ENCODE measurements at regions not wholly inside any gene's neighbourhood (a gene's known extent, or its start where the extent isn't known, plus 50 kb on each side); places are given as distances from the start of the nearest gene placed in this dataset.
A peak's percentile ranks its signal among the peaks of the same experiment; 100 is the strongest.

DNA sequence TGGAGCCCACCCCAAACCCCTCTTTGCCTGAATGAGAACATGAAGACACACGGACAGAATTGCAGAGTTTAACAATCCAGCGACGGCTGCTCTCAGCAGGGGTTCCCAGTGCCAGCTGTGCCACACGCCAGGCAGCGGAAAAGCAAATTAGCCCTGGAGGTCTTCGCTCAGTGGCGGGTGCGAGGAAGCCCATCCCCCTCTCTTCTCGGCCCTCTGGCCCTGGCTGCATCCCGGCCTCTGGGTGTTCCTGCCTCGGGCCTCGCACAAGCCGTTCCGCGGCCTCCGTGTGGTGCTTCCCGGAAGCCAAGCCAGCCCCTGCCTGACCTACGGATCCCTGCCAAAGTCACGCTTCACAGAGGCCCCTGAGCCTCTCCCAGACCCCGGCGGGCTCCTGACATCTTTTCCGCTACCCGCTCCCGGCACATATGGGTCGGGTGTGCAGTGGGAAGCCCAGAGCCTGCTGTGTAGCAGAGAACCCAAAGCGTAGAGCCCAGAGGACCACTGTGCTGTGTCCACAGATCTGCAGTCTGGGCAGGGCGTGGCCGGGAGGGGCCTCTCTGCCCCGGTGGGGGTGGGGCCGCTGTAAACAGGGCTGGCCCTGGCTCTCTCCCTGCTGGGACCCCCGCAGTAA lies 70.7 kb upstream of the GALNT9 start (continued):
- TF ChIP-seq, protein P1, sequence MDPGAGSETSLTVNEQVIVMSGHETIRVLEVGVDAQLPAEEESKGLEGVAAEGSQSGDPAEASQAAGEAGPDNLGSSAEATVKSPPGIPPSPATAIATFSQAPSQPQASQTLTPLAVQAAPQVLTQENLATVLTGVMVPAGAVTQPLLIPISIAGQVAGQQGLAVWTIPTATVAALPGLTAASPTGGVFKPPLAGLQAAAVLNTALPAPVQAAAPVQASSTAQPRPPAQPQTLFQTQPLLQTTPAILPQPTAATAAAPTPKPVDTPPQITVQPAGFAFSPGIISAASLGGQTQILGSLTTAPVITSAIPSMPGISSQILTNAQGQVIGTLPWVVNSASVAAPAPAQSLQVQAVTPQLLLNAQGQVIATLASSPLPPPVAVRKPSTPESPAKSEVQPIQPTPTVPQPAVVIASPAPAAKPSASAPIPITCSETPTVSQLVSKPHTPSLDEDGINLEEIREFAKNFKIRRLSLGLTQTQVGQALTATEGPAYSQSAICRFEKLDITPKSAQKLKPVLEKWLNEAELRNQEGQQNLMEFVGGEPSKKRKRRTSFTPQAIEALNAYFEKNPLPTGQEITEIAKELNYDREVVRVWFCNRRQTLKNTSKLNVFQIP (CRISPR knock-in tag; IDR thresholded peaks at IDR 0.05; ENCODE audit: borderline replicate concordance, low read depth): no peak
- no peak for TF ChIP-seq OSR1 (CRISPR knock-in tag; IDR thresholded peaks at IDR 0.05)

DNA sequence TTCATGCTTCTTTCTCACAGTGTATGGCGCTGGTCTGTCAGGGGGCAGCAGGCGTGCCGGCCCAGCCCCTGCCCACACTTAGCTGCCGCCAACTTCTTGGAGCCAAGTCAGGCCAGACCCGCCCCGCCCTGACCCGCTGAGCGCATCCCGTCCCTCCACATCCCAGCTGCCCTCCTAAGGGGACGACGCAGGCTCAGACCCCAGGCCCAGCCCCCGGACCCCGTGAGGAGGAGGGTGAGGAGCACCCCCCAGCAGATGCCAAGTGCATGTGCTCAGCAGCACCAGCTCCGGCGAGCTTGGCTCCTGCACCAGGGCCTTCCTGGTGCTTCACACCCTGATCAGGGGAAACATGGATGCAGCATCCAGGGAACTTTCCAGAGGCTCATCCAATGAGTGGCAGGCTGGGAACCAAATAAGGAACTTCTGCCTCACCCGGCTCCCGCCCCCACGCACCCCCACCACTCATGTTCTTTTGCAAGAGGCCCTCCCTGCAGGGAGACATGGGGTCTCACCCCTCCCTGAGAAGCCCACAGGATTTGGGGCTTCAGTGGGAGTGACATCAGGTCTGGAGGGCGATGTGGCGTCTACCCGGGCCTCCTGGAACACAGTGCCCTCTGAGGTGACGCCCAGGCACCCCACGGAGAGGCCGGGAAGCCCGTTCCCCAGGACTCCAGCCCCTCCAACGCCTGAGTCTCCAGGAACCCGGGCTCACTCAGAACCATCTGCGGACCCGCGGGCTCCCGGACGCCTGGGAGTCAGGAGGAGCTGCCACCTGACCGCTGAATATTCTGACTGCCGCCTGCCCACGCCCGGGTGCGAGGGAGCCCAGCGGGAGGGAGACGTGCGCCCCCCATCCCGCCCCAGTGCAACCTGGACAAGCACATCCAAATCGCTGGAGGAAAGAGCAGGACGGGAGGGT lies 70.0 kb upstream of the GALNT9 start:
- TF ChIP-seq ISL1 (CRISPR knock-in tag; IDR thresholded peaks at IDR 0.05) (no peak), ARNTL (CRISPR knock-in tag; IDR thresholded peaks at IDR 0.05; ENCODE audit: borderline replicate concordance, low read depth) (no peak), BACH2 (CRISPR knock-in tag; IDR thresholded peaks at IDR 0.05; ENCODE audit: borderline replicate concordance) (no peak), ZFP30 (CRISPR knock-in tag; IDR thresholded peaks at IDR 0.05) (no peak), ZNF8 (CRISPR knock-in tag; IDR thresholded peaks at IDR 0.05) (no peak), GLIS3 (CRISPR knock-in tag; IDR thresholded peaks at IDR 0.05) (no peak), ZNF70 (CRISPR knock-in tag; IDR thresholded peaks at IDR 0.05) (no peak), RARB (CRISPR knock-in tag; IDR thresholded peaks at IDR 0.05) (no peak), TCF4 (CRISPR knock-in tag; IDR thresholded peaks at IDR 0.05; ENCODE audit: borderline replicate concordance) (no peak), ZNF565 (CRISPR knock-in tag; conservative IDR thresholded peaks at IDR 0.05; ENCODE audit: low read depth) (no peak), ZFP3 (CRISPR knock-in tag; IDR thresholded peaks at IDR 0.05) (no peak), TOX (CRISPR knock-in tag; IDR thresholded peaks at IDR 0.05; ENCODE audit: borderline replicate concordance) (no peak), SNAI2 (CRISPR knock-in tag; IDR thresholded peaks at IDR 0.05) (no peak), PPARA (CRISPR knock-in tag; IDR thresholded peaks at IDR 0.05; ENCODE audit: borderline replicate concordance) (no peak)
- TF ChIP-seq, protein P1 (CRISPR knock-in tag; IDR thresholded peaks at IDR 0.05; ENCODE audit: borderline replicate concordance, low read depth): no peak
- TF ChIP-seq, protein P2, sequence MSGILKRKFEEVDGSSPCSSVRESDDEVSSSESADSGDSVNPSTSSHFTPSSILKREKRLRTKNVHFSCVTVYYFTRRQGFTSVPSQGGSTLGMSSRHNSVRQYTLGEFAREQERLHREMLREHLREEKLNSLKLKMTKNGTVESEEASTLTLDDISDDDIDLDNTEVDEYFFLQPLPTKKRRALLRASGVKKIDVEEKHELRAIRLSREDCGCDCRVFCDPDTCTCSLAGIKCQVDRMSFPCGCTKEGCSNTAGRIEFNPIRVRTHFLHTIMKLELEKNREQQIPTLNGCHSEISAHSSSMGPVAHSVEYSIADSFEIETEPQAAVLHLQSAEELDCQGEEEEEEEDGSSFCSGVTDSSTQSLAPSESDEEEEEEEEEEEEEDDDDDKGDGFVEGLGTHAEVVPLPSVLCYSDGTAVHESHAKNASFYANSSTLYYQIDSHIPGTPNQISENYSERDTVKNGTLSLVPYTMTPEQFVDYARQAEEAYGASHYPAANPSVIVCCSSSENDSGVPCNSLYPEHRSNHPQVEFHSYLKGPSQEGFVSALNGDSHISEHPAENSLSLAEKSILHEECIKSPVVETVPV (CRISPR knock-in tag; IDR thresholded peaks at IDR 0.05): no peak
- TF ChIP-seq, protein P3, sequence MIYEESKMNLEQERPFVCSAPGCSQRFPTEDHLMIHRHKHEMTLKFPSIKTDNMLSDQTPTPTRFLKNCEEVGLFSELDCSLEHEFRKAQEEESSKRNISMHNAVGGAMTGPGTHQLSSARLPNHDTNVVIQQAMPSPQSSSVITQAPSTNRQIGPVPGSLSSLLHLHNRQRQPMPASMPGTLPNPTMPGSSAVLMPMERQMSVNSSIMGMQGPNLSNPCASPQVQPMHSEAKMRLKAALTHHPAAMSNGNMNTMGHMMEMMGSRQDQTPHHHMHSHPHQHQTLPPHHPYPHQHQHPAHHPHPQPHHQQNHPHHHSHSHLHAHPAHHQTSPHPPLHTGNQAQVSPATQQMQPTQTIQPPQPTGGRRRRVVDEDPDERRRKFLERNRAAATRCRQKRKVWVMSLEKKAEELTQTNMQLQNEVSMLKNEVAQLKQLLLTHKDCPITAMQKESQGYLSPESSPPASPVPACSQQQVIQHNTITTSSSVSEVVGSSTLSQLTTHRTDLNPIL (CRISPR knock-in tag; IDR thresholded peaks at IDR 0.05; ENCODE audit: low read depth): no peak
- TF ChIP-seq, protein P4, sequence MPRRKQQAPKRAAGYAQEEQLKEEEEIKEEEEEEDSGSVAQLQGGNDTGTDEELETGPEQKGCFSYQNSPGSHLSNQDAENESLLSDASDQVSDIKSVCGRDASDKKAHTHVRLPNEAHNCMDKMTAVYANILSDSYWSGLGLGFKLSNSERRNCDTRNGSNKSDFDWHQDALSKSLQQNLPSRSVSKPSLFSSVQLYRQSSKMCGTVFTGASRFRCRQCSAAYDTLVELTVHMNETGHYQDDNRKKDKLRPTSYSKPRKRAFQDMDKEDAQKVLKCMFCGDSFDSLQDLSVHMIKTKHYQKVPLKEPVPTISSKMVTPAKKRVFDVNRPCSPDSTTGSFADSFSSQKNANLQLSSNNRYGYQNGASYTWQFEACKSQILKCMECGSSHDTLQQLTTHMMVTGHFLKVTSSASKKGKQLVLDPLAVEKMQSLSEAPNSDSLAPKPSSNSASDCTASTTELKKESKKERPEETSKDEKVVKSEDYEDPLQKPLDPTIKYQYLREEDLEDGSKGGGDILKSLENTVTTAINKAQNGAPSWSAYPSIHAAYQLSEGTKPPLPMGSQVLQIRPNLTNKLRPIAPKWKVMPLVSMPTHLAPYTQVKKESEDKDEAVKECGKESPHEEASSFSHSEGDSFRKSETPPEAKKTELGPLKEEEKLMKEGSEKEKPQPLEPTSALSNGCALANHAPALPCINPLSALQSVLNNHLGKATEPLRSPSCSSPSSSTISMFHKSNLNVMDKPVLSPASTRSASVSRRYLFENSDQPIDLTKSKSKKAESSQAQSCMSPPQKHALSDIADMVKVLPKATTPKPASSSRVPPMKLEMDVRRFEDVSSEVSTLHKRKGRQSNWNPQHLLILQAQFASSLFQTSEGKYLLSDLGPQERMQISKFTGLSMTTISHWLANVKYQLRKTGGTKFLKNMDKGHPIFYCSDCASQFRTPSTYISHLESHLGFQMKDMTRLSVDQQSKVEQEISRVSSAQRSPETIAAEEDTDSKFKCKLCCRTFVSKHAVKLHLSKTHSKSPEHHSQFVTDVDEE (CRISPR knock-in tag; IDR thresholded peaks at IDR 0.05): no peak
- peak; percentile 16; the same call in 1 of the 3 replicates for ATAC-seq

DNA sequence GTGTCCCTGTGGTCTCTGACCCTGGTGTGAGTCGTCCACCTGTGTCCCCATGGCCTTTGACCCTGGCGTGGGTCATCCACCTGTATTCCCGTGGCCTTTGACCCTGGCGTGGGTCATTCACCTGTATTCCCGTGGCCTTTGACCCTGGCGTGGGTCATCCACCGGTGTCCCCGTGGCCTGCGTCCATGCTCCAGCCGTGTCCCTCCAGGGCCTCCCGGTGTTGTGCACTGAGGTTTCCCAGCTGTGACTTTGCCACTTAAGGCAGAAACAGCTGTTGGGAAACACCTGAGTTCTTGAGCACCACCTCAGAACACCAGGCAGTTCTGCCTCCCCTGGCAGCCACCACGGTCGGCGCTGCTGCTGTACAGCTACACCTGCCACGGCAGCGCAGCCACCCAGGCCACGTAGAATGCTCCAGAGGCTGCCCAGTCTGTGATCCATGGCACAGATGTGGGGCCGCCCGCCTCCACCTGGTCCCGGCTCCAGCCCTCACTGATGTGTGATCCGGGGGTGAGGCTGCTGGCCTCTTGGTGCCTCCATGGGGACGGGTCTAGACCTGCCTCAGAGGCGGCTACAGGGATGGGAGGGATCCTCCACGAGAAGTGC lies 69.1 kb upstream of the GALNT9 start:
- no peak for TF ChIP-seq ESRRG (CRISPR knock-in tag; IDR thresholded peaks at IDR 0.05)
- TF ChIP-seq, protein P1 (CRISPR knock-in tag; IDR thresholded peaks at IDR 0.05; ENCODE audit: borderline replicate concordance, low read depth): no peak
- no peak for ATAC-seq

Data from SK-N-SH treated with all-trans-retinoic acid at 6 μM for 48 hours (cell line).